GM23338 (cell line): ENCODE measurements at regions not wholly inside any gene's neighbourhood (a gene's known extent, or its start where the extent isn't known, plus 50 kb on each side); places are given as distances from the start of the nearest gene placed in this dataset.

Experiments
- ATAC-seq: fragments of 200-7000 bp; cut with Tn5 transposase; 3 replicates; pipeline ENCODE4 v1.9.1; 2020
- DNase-seq: peaks from one replicate; pipeline ENCODE4 v3.0.0-alpha.2; 2015; ENCODE audit warnings: low spot score
- H2AFZ ChIP-seq: fragments of 200-600 bp; sonication (generic); 2 replicates; pipeline ENCODE4 v1.8.0; 2016; ENCODE audit warnings: antibody characterized with exemption, mild to moderate bottlenecking, moderate library complexity
- H3F3A ChIP-seq: fragments of 200-600 bp; sonication (generic); replicated peaks from 2 replicates; pipeline ENCODE4 v1.8.0; 2017; ENCODE audit warnings: antibody characterized with exemption, mixed run types, low read depth
- H3K27ac ChIP-seq: fragments of 200-600 bp; sonication (generic); 2 replicates; pipeline ENCODE4 v1.6.1; 2016; ENCODE audit warnings: low read depth
- H3K27me3 ChIP-seq: fragments of 200-600 bp; sonication (generic); 2 replicates; pipeline ENCODE4 v1.8.0; 2016; ENCODE audit warnings: mild to moderate bottlenecking, mixed run types, moderate library complexity; ENCODE audit not compliant: insufficient read depth
- H3K36me3 ChIP-seq: fragments of 200-600 bp; sonication (generic); 2 replicates; pipeline ENCODE4 v1.8.0; 2016; ENCODE audit warnings: mild to moderate bottlenecking; ENCODE audit not compliant: insufficient read depth
- H3K4me1 ChIP-seq: fragments of 200-600 bp; sonication (generic); 2 replicates; pipeline ENCODE4 v1.8.0; 2016; ENCODE audit warnings: mild to moderate bottlenecking, moderate library complexity; ENCODE audit not compliant: insufficient read depth
- H3K4me2 ChIP-seq: fragments of 200-600 bp; sonication (generic); 2 replicates; pipeline ENCODE4 v1.7.1; 2017; ENCODE audit warnings: mixed run types
- H3K4me3 ChIP-seq: fragments of 200-600 bp; sonication (generic); 2 replicates; pipeline ENCODE4 v1.6.1; 2016; ENCODE audit warnings: mixed run types
- H3K79me2 ChIP-seq: fragments of 200-600 bp; sonication (generic); replicated peaks from 2 replicates; pipeline ENCODE4 v1.8.0; 2017; ENCODE audit warnings: mild to moderate bottlenecking; ENCODE audit not compliant: insufficient read depth
- H3K9me2 ChIP-seq: fragments of 200-600 bp; sonication (generic); 2 replicates; pipeline ENCODE4 v1.8.0; 2017; ENCODE audit not compliant: insufficient read depth
- H4K20me1 ChIP-seq: fragments of 200-600 bp; sonication (generic); replicated peaks from 2 replicates; pipeline ENCODE4 v1.8.0; 2017; ENCODE audit warnings: mild to moderate bottlenecking; ENCODE audit not compliant: insufficient read depth
- H3K27ac Mint-ChIP-seq: 2 replicates; pipeline ENCODE4 v1.8.0; 2020; ENCODE audit warnings: inconsistent platforms, mild to moderate bottlenecking, moderate library complexity, mixed read lengths
- H3K27me3 Mint-ChIP-seq: 3 replicates; pipeline ENCODE4 v1.8.0; 2022; ENCODE audit warnings: low read depth, mild to moderate bottlenecking, moderate library complexity, mixed read lengths, inconsistent platforms; ENCODE audit not compliant: insufficient read depth, poor library complexity
- H3K36me3 Mint-ChIP-seq: 3 replicates; pipeline ENCODE4 v1.8.0; 2021; ENCODE audit warnings: low read depth, mild to moderate bottlenecking, inconsistent platforms, moderate library complexity, mixed read lengths
- H3K4me1 Mint-ChIP-seq: 3 replicates; pipeline ENCODE4 v1.8.0; 2020; ENCODE audit warnings: mild to moderate bottlenecking, inconsistent platforms, mixed read lengths
- H3K4me3 Mint-ChIP-seq: 3 replicates; pipeline ENCODE4 v1.8.0; 2021; ENCODE audit warnings: moderate library complexity, mild to moderate bottlenecking, inconsistent platforms, mixed read lengths
- H3K9me3 Mint-ChIP-seq: 3 replicates; pipeline ENCODE4 v1.8.0; 2020; ENCODE audit warnings: moderate library complexity, mild to moderate bottlenecking, inconsistent platforms, mixed read lengths
- CREB1 ChIP-seq: fragments of 250-450 bp; sonication (Bioruptor Pico); IDR thresholded peaks from 2 replicates; pipeline ENCODE4 v1.5.0; 2020; ENCODE audit warnings: low read depth, mild to moderate bottlenecking, moderate library complexity
- EZH2 ChIP-seq: fragments of 200-600 bp; sonication (generic); IDR thresholded peaks from one replicate; pipeline ENCODE4 v1.8.0; 2017; ENCODE audit warnings: antibody characterized with exemption, mild to moderate bottlenecking, low read depth; ENCODE audit not compliant: unreplicated experiment
- EZH2phosphoT487 ChIP-seq: fragments of 200-600 bp; sonication (generic); IDR thresholded peaks from one replicate; pipeline ENCODE4 v1.8.1; 2018; ENCODE audit warnings: antibody characterized with exemption; ENCODE audit not compliant: unreplicated experiment
- JUNB ChIP-seq: IDR thresholded peaks from one replicate; pipeline ENCODE4 v1.6.1; 2016; ENCODE audit warnings: antibody characterized with exemption; ENCODE audit not compliant: unreplicated experiment
- NANOG ChIP-seq: IDR thresholded peaks from 2 replicates; pipeline ENCODE4 v1.6.1; 2016; ENCODE audit warnings: antibody characterized with exemption, borderline replicate concordance
- POLR2AphosphoS5 ChIP-seq: IDR thresholded peaks from 2 replicates; pipeline ENCODE4 v1.6.1; 2016; ENCODE audit warnings: antibody characterized with exemption, low read depth
- STAT1 ChIP-seq: IDR thresholded peaks from one replicate; pipeline ENCODE4 v1.6.1; 2016; ENCODE audit warnings: antibody characterized with exemption; ENCODE audit not compliant: unreplicated experiment
- ZNF114 ChIP-seq: fragments of 250-450 bp; sonication (Bioruptor Pico); IDR thresholded peaks from 2 replicates; pipeline ENCODE4 v1.5.0; 2020; ENCODE audit warnings: mild to moderate bottlenecking, moderate library complexity
- ZNF331 ChIP-seq: fragments of 250-450 bp; sonication (Bioruptor Pico); IDR thresholded peaks from 2 replicates; pipeline ENCODE4 v1.5.0; 2020; ENCODE audit warnings: low read depth, mild to moderate bottlenecking, moderate library complexity
- TF ChIP-seq, protein P1 (sequence below): IDR thresholded peaks from 2 replicates; pipeline ENCODE4 v1.6.1; 2016; ENCODE audit warnings: antibody characterized with exemption
- TF ChIP-seq, protein P2 (sequence below), 2 experiments: fragments of 200-600 bp in 1 of 2; sonication (generic) in 1 of 2; conservative IDR thresholded peaks; 2 replicates each; pipeline versions ENCODE4 v1.5.1 to v1.6.1; 2016 to 2017; ENCODE audit warnings: antibody characterized with exemption in 2 of 2, low read depth in 2 of 2, mild to moderate bottlenecking in 2 of 2, moderate library complexity in 1 of 2
- TF ChIP-seq, protein P3 (sequence below): fragments of 250-450 bp; sonication (Bioruptor Pico); IDR thresholded peaks from 2 replicates; pipeline ENCODE4 v1.5.0; 2020; ENCODE audit warnings: mild to moderate bottlenecking, moderate library complexity
- TF ChIP-seq, protein P4 (sequence below): IDR thresholded peaks from one replicate; pipeline ENCODE4 v1.6.1; 2018; ENCODE audit warnings: antibody characterized with exemption; ENCODE audit not compliant: unreplicated experiment

DNA sequence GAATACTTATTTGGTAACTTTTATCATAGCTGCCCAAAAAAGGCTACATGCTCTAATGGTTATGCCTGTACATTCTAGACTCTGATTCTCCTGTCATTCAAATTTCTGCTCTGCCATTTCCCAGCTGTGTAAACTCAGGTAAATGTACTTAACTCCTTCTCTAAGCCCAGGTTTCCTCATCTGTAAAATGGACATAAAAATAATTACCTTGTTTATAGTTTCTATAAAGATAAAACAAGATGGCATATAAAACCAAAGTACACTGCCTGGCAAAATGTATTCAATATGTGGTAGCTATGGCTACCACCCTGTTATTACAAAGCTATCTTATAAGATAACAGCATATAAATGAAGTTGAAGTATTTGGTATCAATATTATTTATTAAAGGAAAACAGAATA is 158.8 kb downstream of the PPARGC1A start:
- H3K4me3 Mint-ChIP-seq: no peak overlapping the region
- no peak overlapping the region for H3K27ac Mint-ChIP-seq
- peaks cover 13% of the 10 kb centered on the region for H3K4me1 Mint-ChIP-seq

More for the DNA sequence above, 158.8 kb downstream of the PPARGC1A start:
- peaks cover 8% of the 10 kb centered on the region; the same call in 1 of the 3 replicates for H3K36me3 Mint-ChIP-seq
- Histone ChIP-seq H4K20me1 (no peaks in the 10 kb centered on the region), H3K4me3 (no peak overlapping the region), H3K27me3 (no peaks in the 10 kb centered on the region), H2AFZ (no peak overlapping the region), H3F3A (no peaks in the 10 kb centered on the region), H3K4me2 (no peak overlapping the region), H3K4me1 (peaks cover 13% of the 10 kb centered on the region), H3K27ac (no peak overlapping the region), H3K79me2 (no peaks in the 10 kb centered on the region), H3K36me3 (no peaks in the 10 kb centered on the region), H3K9me2 (peaks cover 19% of the 10 kb centered on the region)
- no peak for TF ChIP-seq POLR2AphosphoS5
- no peak for TF ChIP-seq ZNF331 (CRISPR knock-in tag)
- TF ChIP-seq, protein P1, sequence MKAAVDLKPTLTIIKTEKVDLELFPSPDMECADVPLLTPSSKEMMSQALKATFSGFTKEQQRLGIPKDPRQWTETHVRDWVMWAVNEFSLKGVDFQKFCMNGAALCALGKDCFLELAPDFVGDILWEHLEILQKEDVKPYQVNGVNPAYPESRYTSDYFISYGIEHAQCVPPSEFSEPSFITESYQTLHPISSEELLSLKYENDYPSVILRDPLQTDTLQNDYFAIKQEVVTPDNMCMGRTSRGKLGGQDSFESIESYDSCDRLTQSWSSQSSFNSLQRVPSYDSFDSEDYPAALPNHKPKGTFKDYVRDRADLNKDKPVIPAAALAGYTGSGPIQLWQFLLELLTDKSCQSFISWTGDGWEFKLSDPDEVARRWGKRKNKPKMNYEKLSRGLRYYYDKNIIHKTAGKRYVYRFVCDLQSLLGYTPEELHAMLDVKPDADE: no peak
- no peak for TF ChIP-seq EZH2phosphoT487
- TF ChIP-seq, protein P2, sequence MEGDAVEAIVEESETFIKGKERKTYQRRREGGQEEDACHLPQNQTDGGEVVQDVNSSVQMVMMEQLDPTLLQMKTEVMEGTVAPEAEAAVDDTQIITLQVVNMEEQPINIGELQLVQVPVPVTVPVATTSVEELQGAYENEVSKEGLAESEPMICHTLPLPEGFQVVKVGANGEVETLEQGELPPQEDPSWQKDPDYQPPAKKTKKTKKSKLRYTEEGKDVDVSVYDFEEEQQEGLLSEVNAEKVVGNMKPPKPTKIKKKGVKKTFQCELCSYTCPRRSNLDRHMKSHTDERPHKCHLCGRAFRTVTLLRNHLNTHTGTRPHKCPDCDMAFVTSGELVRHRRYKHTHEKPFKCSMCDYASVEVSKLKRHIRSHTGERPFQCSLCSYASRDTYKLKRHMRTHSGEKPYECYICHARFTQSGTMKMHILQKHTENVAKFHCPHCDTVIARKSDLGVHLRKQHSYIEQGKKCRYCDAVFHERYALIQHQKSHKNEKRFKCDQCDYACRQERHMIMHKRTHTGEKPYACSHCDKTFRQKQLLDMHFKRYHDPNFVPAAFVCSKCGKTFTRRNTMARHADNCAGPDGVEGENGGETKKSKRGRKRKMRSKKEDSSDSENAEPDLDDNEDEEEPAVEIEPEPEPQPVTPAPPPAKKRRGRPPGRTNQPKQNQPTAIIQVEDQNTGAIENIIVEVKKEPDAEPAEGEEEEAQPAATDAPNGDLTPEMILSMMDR (conservative IDR thresholded peaks at IDR 0.05; ENCODE audit: low read depth in 2 of 2): no peak
- no peak for TF ChIP-seq STAT1
- TF ChIP-seq, protein P3, sequence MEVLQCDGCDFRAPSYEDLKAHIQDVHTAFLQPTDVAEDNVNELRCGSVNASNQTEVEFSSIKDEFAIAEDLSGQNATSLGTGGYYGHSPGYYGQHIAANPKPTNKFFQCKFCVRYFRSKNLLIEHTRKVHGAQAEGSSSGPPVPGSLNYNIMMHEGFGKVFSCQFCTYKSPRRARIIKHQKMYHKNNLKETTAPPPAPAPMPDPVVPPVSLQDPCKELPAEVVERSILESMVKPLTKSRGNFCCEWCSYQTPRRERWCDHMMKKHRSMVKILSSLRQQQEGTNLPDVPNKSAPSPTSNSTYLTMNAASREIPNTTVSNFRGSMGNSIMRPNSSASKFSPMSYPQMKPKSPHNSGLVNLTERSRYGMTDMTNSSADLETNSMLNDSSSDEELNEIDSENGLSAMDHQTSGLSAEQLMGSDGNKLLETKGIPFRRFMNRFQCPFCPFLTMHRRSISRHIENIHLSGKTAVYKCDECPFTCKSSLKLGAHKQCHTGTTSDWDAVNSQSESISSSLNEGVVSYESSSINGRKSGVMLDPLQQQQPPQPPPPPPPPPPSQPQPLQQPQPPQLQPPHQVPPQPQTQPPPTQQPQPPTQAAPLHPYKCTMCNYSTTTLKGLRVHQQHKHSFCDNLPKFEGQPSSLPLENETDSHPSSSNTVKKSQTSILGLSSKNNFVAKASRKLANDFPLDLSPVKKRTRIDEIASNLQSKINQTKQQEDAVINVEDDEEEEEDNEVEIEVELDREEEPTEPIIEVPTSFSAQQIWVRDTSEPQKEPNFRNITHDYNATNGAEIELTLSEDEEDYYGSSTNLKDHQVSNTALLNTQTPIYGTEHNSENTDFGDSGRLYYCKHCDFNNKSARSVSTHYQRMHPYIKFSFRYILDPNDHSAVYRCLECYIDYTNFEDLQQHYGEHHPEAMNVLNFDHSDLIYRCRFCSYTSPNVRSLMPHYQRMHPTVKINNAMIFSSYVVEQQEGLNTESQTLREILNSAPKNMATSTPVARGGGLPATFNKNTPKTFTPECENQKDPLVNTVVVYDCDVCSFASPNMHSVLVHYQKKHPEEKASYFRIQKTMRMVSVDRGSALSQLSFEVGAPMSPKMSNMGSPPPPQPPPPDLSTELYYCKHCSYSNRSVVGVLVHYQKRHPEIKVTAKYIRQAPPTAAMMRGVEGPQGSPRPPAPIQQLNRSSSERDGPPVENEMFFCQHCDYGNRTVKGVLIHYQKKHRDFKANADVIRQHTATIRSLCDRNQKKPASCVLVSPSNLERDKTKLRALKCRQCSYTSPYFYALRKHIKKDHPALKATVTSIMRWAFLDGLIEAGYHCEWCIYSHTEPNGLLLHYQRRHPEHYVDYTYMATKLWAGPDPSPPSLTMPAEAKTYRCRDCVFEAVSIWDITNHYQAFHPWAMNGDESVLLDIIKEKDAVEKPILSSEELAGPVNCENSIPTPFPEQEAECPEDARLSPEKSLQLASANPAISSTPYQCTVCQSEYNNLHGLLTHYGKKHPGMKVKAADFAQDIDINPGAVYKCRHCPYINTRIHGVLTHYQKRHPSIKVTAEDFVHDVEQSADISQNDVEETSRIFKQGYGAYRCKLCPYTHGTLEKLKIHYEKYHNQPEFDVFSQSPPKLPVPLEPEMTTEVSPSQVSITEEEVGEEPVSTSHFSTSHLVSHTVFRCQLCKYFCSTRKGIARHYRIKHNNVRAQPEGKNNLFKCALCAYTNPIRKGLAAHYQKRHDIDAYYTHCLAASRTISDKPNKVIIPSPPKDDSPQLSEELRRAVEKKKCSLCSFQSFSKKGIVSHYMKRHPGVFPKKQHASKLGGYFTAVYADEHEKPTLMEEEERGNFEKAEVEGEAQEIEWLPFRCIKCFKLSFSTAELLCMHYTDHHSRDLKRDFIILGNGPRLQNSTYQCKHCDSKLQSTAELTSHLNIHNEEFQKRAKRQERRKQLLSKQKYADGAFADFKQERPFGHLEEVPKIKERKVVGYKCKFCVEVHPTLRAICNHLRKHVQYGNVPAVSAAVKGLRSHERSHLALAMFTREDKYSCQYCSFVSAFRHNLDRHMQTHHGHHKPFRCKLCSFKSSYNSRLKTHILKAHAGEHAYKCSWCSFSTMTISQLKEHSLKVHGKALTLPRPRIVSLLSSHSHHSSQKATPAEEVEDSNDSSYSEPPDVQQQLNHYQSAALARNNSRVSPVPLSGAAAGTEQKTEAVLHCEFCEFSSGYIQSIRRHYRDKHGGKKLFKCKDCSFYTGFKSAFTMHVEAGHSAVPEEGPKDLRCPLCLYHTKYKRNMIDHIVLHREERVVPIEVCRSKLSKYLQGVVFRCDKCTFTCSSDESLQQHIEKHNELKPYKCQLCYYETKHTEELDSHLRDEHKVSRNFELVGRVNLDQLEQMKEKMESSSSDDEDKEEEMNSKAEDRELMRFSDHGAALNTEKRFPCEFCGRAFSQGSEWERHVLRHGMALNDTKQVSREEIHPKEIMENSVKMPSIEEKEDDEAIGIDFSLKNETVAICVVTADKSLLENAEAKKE (CRISPR knock-in tag): no peak
- TF ChIP-seq, protein P4, sequence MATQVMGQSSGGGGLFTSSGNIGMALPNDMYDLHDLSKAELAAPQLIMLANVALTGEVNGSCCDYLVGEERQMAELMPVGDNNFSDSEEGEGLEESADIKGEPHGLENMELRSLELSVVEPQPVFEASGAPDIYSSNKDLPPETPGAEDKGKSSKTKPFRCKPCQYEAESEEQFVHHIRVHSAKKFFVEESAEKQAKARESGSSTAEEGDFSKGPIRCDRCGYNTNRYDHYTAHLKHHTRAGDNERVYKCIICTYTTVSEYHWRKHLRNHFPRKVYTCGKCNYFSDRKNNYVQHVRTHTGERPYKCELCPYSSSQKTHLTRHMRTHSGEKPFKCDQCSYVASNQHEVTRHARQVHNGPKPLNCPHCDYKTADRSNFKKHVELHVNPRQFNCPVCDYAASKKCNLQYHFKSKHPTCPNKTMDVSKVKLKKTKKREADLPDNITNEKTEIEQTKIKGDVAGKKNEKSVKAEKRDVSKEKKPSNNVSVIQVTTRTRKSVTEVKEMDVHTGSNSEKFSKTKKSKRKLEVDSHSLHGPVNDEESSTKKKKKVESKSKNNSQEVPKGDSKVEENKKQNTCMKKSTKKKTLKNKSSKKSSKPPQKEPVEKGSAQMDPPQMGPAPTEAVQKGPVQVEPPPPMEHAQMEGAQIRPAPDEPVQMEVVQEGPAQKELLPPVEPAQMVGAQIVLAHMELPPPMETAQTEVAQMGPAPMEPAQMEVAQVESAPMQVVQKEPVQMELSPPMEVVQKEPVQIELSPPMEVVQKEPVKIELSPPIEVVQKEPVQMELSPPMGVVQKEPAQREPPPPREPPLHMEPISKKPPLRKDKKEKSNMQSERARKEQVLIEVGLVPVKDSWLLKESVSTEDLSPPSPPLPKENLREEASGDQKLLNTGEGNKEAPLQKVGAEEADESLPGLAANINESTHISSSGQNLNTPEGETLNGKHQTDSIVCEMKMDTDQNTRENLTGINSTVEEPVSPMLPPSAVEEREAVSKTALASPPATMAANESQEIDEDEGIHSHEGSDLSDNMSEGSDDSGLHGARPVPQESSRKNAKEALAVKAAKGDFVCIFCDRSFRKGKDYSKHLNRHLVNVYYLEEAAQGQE: no peak
- no peak for TF ChIP-seq EZH2
- TF ChIP-seq ZNF114 (CRISPR knock-in tag): no peak
- no peak for TF ChIP-seq CREB1 (CRISPR knock-in tag)
- TF ChIP-seq JUNB: no peak
- TF ChIP-seq NANOG: no peak
- peaks cover 5% of the 10 kb centered on the region for H3K27me3 Mint-ChIP-seq
- peaks cover 10% of the 10 kb centered on the region; the same call in 2 of the 3 replicates for H3K9me3 Mint-ChIP-seq
- no peak for DNase-seq
- ATAC-seq: no peak
